ENCODE measurements at regions not wholly inside any gene's neighbourhood (a gene's known extent, or its start where the extent isn't known, plus 50 kb on each side); places are given as distances from the start of the nearest gene placed in this dataset.
"Not testable (repeated sequence)": the region's sequence is repeated elsewhere in the genome, so short reads cannot be mapped to it uniquely, and the experiment has no call there.

GRCh38 chr16:17556276-17557052 is 85.7 kb upstream of the XYLT1 start:
- H3K4me1 ChIP-seq (ENCODE audit: insufficient read depth, low read length), result no peaks in the 10 kb centered on the region
- no peak overlapping the region for H3K4me3 ChIP-seq (ENCODE audit: low read depth in 1 of 2, low read length in 2 of 2)
- H3K27ac ChIP-seq (ENCODE audit: low read depth, low read length), result no peak overlapping the region

DNA sequence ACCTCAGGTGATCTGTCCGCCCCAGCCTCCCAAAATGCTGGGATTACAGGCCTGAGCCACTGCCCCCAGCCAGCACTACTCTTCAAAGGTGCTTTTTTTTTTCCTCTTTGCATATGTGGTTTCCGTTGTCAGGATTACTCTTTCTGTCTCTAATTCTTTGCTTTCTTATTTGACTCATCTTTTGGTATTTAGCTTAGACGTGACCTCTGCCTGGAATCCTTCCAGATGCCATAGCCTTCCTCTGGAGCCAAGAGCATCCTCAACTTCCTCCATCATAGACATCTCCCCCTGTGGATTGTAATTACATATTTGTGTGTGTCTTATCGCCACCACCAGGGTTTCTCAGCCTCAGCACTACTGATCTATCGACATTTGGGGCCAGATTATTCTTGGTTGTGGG is 84.4 kb upstream of the XYLT1 start:
- Histone ChIP-seq H3K4me1 (ENCODE audit: insufficient read depth, low read length) (no peaks in the 10 kb centered on the region), H3K4me3 (ENCODE audit: low read depth in 1 of 2, low read length in 2 of 2) (no peak overlapping the region), H3K27me3 (ENCODE audit: control insufficient read depth in 1 of 2, insufficient read depth in 2 of 2, low read length in 2 of 2) (peaks cover 0 to 8% of the 10 kb centered on the region in 2 donors), H3K9ac (ENCODE audit: low read length) (no peak overlapping the region), H3K27ac (ENCODE audit: low read depth, low read length) (no peak overlapping the region), H3K36me3 (ENCODE audit: insufficient read depth, low read length) (no peaks in the 10 kb centered on the region), H3K9me3 (ENCODE audit: low read length) (no peaks in the 10 kb centered on the region)

More at GRCh38 chr16:17556276-17557052, 85.7 kb upstream of the XYLT1 start:
- H3K9me3 ChIP-seq (ENCODE audit: low read length), result no peaks in the 10 kb centered on the region
- no peak overlapping the region for H3K9ac ChIP-seq (ENCODE audit: low read length)
- peaks cover 0 to 8% of the 10 kb centered on the region in 2 donors for H3K27me3 ChIP-seq (ENCODE audit: control insufficient read depth in 1 of 2, insufficient read depth in 2 of 2, low read length in 2 of 2)
- no peaks in the 10 kb centered on the region for H3K36me3 ChIP-seq (ENCODE audit: insufficient read depth, low read length)

DNA sequence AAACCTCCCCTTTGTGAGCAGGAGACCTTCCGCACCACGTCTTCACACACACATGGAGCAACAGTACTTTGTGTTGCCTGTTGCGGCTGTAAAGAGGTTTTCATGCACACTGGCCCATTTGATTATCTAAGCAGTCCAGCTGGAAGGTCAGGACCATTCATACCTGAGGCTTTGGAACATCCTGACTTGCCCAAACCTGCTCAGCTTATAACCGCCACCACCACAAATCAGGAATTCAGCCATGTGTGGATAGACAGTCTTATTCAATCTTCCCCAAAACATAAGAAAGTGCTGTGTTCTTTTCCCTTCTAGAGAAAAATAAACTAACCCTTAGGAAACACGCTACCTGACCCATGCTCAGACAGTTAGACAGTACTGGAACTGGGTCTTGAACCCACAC is 81.6 kb upstream of the XYLT1 start:
- Histone ChIP-seq H3K4me3 (ENCODE audit: low read depth in 1 of 2, low read length in 2 of 2) (no peak overlapping the region), H3K27ac (ENCODE audit: low read depth, low read length) (no peak overlapping the region), H3K4me1 (ENCODE audit: insufficient read depth, low read length) (no peaks in the 10 kb centered on the region), H3K36me3 (ENCODE audit: insufficient read depth, low read length) (no peaks in the 10 kb centered on the region), H3K9ac (ENCODE audit: low read length) (no peak overlapping the region), H3K9me3 (ENCODE audit: low read length) (no peaks in the 10 kb centered on the region), H3K27me3 (ENCODE audit: control insufficient read depth in 1 of 2, insufficient read depth in 2 of 2, low read length in 2 of 2) (peaks cover 0 to 8% of the 10 kb centered on the region in 2 donors)

GRCh38 chr16:17551682-17552081 is 80.9 kb upstream of the XYLT1 start:
- not testable (repeated sequence) for H3K36me3 ChIP-seq (ENCODE audit: insufficient read depth, low read length); H3K4me1 ChIP-seq (ENCODE audit: insufficient read depth, low read length); H3K4me3 ChIP-seq (ENCODE audit: low read depth in 1 of 2, low read length in 2 of 2); H3K27ac ChIP-seq (ENCODE audit: low read depth, low read length); H3K9ac ChIP-seq (ENCODE audit: low read length); H3K9me3 ChIP-seq (ENCODE audit: low read length); H3K27me3 ChIP-seq (ENCODE audit: control insufficient read depth in 1 of 2, insufficient read depth in 2 of 2, low read length in 2 of 2)

DNA sequence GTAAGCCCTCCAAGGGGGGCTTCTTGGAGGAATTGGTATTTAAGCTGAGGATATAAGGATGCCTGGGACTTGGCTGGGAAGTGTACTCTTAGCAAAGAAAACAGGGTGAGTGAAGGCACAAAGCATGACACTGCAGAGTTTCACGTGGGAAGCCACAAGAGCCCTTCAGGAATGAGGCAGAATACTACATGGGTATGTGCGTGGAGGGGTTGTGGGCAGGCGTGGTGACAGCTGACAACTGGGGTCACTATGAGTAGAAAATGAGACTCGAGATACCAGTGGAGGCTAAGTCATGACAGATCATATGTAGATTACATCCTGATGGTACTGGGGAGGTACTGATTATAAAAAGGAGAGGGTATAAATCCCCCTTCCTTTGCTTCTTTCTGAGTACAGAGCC is 78.1 kb upstream of the XYLT1 start:
- Histone ChIP-seq H3K9ac (ENCODE audit: low read length) (no peak overlapping the region), H3K27ac (ENCODE audit: low read depth, low read length) (no peak overlapping the region), H3K36me3 (ENCODE audit: insufficient read depth, low read length) (no peaks in the 10 kb centered on the region), H3K9me3 (ENCODE audit: low read length) (no peaks in the 10 kb centered on the region), H3K4me3 (ENCODE audit: low read depth in 1 of 2, low read length in 2 of 2) (no peak overlapping the region), H3K27me3 (ENCODE audit: control insufficient read depth in 1 of 2, insufficient read depth in 2 of 2, low read length in 2 of 2) (no peaks in the 10 kb centered on the region), H3K4me1 (ENCODE audit: insufficient read depth, low read length) (no peaks in the 10 kb centered on the region)

DNA sequence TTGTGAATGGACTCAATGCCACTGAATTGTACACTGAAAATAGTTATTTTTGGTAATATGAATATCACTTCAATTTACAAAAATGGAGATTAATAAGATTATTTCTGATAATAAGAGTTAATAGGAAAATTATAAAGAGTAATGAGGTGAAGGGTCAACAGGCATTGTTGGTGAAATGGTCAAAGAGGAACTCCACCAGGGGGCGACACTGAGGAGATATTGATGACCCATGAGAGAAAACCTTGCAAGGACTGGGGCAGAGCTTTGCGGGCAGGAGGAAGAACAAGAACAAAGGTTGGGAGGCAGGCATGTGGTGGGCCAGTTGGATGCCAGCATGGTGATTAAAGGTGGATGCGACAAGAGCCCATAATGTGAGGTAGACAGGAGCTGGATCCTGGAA is 74.0 kb upstream of the XYLT1 start:
- Histone ChIP-seq H3K4me1 (ENCODE audit: insufficient read depth, low read length) (no peaks in the 10 kb centered on the region), H3K36me3 (ENCODE audit: insufficient read depth, low read length) (no peaks in the 10 kb centered on the region), H3K27ac (ENCODE audit: low read depth, low read length) (no peak overlapping the region), H3K9ac (ENCODE audit: low read length) (no peak overlapping the region), H3K4me3 (ENCODE audit: low read depth in 1 of 2, low read length in 2 of 2) (no peak overlapping the region), H3K27me3 (ENCODE audit: control insufficient read depth in 1 of 2, insufficient read depth in 2 of 2, low read length in 2 of 2) (no peaks in the 10 kb centered on the region), H3K9me3 (ENCODE audit: low read length) (no peaks in the 10 kb centered on the region)

DNA sequence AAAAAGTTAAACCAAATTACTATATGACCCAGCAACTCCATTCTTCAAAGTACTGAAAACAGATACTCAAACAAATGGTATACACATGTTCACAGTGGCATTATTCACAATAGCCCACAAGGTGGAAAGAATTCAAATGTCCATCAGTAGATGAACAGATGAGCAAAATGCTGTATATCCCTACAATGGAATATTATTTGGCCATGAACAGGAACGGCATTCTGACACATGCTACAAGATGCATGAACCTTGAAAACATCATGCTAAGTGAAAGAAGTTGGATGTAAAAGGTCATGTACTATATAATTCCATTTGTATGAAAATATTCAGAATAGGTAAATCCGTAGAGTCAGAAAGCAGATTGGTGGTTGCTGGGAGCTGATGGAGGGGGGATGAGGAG is 73.5 kb upstream of the XYLT1 start:
- Histone ChIP-seq H3K27ac (ENCODE audit: low read depth, low read length) (no peak overlapping the region), H3K9ac (ENCODE audit: low read length) (no peak overlapping the region), H3K36me3 (ENCODE audit: insufficient read depth, low read length) (no peaks in the 10 kb centered on the region), H3K4me1 (ENCODE audit: insufficient read depth, low read length) (no peaks in the 10 kb centered on the region), H3K27me3 (ENCODE audit: control insufficient read depth in 1 of 2, insufficient read depth in 2 of 2, low read length in 2 of 2) (no peaks in the 10 kb centered on the region), H3K9me3 (ENCODE audit: low read length) (no peaks in the 10 kb centered on the region), H3K4me3 (ENCODE audit: low read depth in 1 of 2, low read length in 2 of 2) (no peak overlapping the region)

DNA sequence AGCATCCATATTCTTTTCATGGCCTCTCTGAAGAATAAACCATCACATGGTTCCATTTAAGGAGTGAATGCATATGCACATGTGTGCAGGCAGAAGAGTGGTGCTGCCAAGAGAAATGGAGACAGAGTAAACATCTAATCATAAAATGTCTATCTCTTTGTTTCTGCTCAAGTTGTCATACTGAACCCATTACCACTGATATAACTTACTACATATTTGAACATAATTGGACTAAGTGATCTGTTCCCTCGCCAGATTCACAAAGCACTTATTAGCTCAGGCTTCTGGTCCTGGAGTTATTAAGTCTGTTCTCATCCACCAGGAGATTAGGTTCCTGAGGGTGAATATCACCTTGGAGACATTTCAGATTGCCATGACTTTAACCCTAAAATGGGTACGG is 72.3 kb upstream of the XYLT1 start:
- no peak overlapping the region for H3K4me3 ChIP-seq (ENCODE audit: low read depth in 1 of 2, low read length in 2 of 2)
- H3K27ac ChIP-seq (ENCODE audit: low read depth, low read length), result no peak overlapping the region
- no peaks in the 10 kb centered on the region for H3K36me3 ChIP-seq (ENCODE audit: insufficient read depth, low read length)
- H3K27me3 ChIP-seq (ENCODE audit: control insufficient read depth in 1 of 2, insufficient read depth in 2 of 2, low read length in 2 of 2), result no peaks in the 10 kb centered on the region
- H3K4me1 ChIP-seq (ENCODE audit: insufficient read depth, low read length), result no peaks in the 10 kb centered on the region
- no peak overlapping the region for H3K9ac ChIP-seq (ENCODE audit: low read length)
- H3K9me3 ChIP-seq (ENCODE audit: low read length), result no peaks in the 10 kb centered on the region

- Histone ChIP-seq H3K27me3 (ENCODE audit: control insufficient read depth in 1 of 2, insufficient read depth in 2 of 2, low read length in 2 of 2) (no peaks in the 10 kb centered on the region), H3K9me3 (ENCODE audit: low read length) (no peaks in the 10 kb centered on the region), H3K36me3 (ENCODE audit: insufficient read depth, low read length) (no peaks in the 10 kb centered on the region), H3K9ac (ENCODE audit: low read length) (no peak overlapping the region), H3K27ac (ENCODE audit: low read depth, low read length) (no peak overlapping the region), H3K4me3 (ENCODE audit: low read depth in 1 of 2, low read length in 2 of 2) (no peak overlapping the region), H3K4me1 (ENCODE audit: insufficient read depth, low read length) (no peaks in the 10 kb centered on the region)
These were observed 70.6 kb upstream of the XYLT1 start for GRCh38 chr16:17541324-17541723.

GRCh38 chr16:17538927-17539326 is 68.2 kb upstream of the XYLT1 start:
- H3K9ac ChIP-seq (ENCODE audit: low read length), result no peak overlapping the region
- H3K27me3 ChIP-seq (ENCODE audit: control insufficient read depth in 1 of 2, insufficient read depth in 2 of 2, low read length in 2 of 2), result no peaks in the 10 kb centered on the region

DNA sequence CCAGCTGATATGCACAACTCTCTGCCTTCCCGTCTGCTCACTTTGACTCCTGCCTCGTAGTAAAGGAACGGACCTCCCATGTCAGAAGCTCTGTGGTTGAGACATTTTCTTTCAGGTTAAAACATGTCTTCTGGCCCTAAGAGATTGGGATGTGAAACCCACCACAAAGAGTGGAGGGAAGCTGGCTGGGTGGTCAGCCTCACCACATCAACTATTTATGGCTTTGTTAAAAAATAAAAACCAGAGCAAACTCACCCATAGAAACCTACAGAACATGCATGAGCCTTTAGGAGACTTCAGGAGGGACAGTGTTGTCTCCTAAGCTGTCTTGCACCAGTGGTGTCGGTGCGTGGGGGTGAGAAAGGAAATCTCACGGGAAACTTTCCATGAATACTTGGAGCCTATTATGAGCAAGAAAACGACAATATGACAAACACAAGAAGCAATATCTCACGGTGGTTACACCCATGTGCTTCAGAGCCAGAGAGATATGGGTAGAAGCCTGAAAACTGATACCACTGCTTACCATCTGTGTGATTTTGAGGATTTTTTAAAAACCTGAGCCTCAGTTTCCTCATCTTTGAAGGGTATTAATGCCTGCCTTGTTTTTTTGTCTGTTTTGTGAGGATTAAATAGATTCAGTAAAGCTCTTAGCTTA is 61.7 kb upstream of the XYLT1 start:
- Histone ChIP-seq H3K27ac (ENCODE audit: low read depth, low read length) (no peak overlapping the region), H3K9me3 (ENCODE audit: low read length) (no peaks in the 10 kb centered on the region), H3K9ac (ENCODE audit: low read length) (no peak overlapping the region), H3K36me3 (ENCODE audit: insufficient read depth, low read length) (no peaks in the 10 kb centered on the region), H3K27me3 (ENCODE audit: control insufficient read depth in 1 of 2, insufficient read depth in 2 of 2, low read length in 2 of 2) (no peaks in the 10 kb centered on the region), H3K4me1 (ENCODE audit: insufficient read depth, low read length) (no peaks in the 10 kb centered on the region), H3K4me3 (ENCODE audit: low read depth in 1 of 2, low read length in 2 of 2) (no peak overlapping the region)

More at GRCh38 chr16:17538927-17539326, 68.2 kb upstream of the XYLT1 start:
- no peak overlapping the region for H3K4me3 ChIP-seq (ENCODE audit: low read depth in 1 of 2, low read length in 2 of 2)
- H3K36me3 ChIP-seq (ENCODE audit: insufficient read depth, low read length), result no peaks in the 10 kb centered on the region
- no peaks in the 10 kb centered on the region for H3K4me1 ChIP-seq (ENCODE audit: insufficient read depth, low read length)
- no peaks in the 10 kb centered on the region for H3K9me3 ChIP-seq (ENCODE audit: low read length)
- no peak overlapping the region for H3K27ac ChIP-seq (ENCODE audit: low read depth, low read length)

All from muscle layer of colon (tissue), 2 donors.